HEK293 (cell line): ENCODE measurements at regions not wholly inside any gene's neighbourhood (a gene's known extent, or its start where the extent isn't known, plus 50 kb on each side); places are given as distances from the start of the nearest gene placed in this dataset.

ENCODE experiments used
- CTCF ChIA-PET: fragments of 350-600 bp; formaldehyde crosslinking; extraction: SDS; loops from one replicate; lab custom pipeline; 2021; ENCODE audit warnings: antibody characterized with exemption; lab: Yijun Ruan, JAX
- POLR2A ChIA-PET: fragments of 300-600 bp; formaldehyde crosslinking; extraction: SDS; loops from one replicate; lab custom pipeline; 2020; ENCODE audit warnings: antibody characterized with exemption, inconsistent platforms; lab: Yijun Ruan, JAX
- H3K27ac ChIP-seq: fragments of 200-500 bp; sonication (Bioruptor generic); 2 replicates; pipeline ENCODE4 v1.5.1; 2014; ENCODE audit warnings: low read depth, low read length, control low read depth, inconsistent platforms; ENCODE audit errors: extremely low read depth
- H3K36me3 ChIP-seq, 2 experiments: fragments of 200-500 bp in 1 of 2; sonication (Bioruptor generic) in 1 of 2; 1 replicate in 1 of 2; 2 replicates in 1 of 2; pipeline ENCODE4 v1.5.1; 2014 to 2017; ENCODE audit warnings: inconsistent platforms in 2 of 2, low read length in 2 of 2; ENCODE audit not compliant: control insufficient read depth in 2 of 2, insufficient read depth in 1 of 2
- H3K4me1 ChIP-seq: fragments of 200-500 bp; sonication (Bioruptor generic); 2 replicates; pipeline ENCODE4 v1.5.1; 2014; ENCODE audit warnings: mild to moderate bottlenecking, low read length, inconsistent platforms; ENCODE audit not compliant: control insufficient read depth, insufficient read depth
- H3K4me3 ChIP-seq: 2 replicates; pipeline ENCODE4 v1.5.1; 2011; ENCODE audit warnings: low read depth, mild to moderate bottlenecking, control low read depth, low read length, moderate library complexity
- H3K9me3 ChIP-seq: fragments of 200-500 bp; sonication (Bioruptor generic); 2 replicates; pipeline ENCODE4 v1.5.1; 2014; ENCODE audit warnings: low read depth, low read length, inconsistent platforms; ENCODE audit not compliant: control insufficient read depth, insufficient read depth
- GFI1B ChIP-seq: fragments of 450-650 bp; formaldehyde crosslinking; IDR thresholded peaks from 2 replicates; pipeline ENCODE4 v1.5.1; 2016; ENCODE audit warnings: missing biosample characterization, missing genetic modification characterization
- GLI2 ChIP-seq: fragments of 450-650 bp; formaldehyde crosslinking; IDR thresholded peaks from 2 replicates; pipeline ENCODE4; 2017; ENCODE audit warnings: missing biosample characterization, missing genetic modification characterization, low read depth, borderline replicate concordance
- KLF7 ChIP-seq: fragments of 450-650 bp; formaldehyde crosslinking; IDR thresholded peaks from 2 replicates; pipeline ENCODE4 v1.5.1; 2016; ENCODE audit warnings: missing biosample characterization, missing genetic modification characterization, borderline replicate concordance
- REST ChIP-seq: fragments of 450-650 bp; formaldehyde crosslinking; IDR thresholded peaks from 2 replicates; pipeline ENCODE4 v1.5.1; 2016; ENCODE audit warnings: missing biosample characterization, missing genetic modification characterization
- SP2 ChIP-seq: fragments of 450-650 bp; formaldehyde crosslinking; IDR thresholded peaks from 2 replicates; pipeline ENCODE4 v1.5.1; 2016; ENCODE audit warnings: missing biosample characterization, missing genetic modification characterization
- ZBTB1 ChIP-seq: fragments of 450-650 bp; formaldehyde crosslinking; IDR thresholded peaks from 2 replicates; pipeline ENCODE4 v1.5.1; 2016; ENCODE audit warnings: missing biosample characterization, missing genetic modification characterization
- ZFHX2 ChIP-seq: fragments of 450-650 bp; formaldehyde crosslinking; conservative IDR thresholded peaks from 2 replicates; pipeline ENCODE4 v1.5.1; 2016; ENCODE audit warnings: missing biosample characterization, missing genetic modification characterization
- ZNF169 ChIP-seq: fragments of 450-650 bp; formaldehyde crosslinking; IDR thresholded peaks from 2 replicates; pipeline ENCODE4 v1.5.1; 2016; ENCODE audit warnings: missing biosample characterization, missing genetic modification characterization
- ZNF221 ChIP-seq: fragments of 450-650 bp; formaldehyde crosslinking; IDR thresholded peaks from 2 replicates; pipeline ENCODE4 v1.5.1; 2017; ENCODE audit warnings: missing biosample characterization, missing genetic modification characterization, borderline replicate concordance
- ZNF394 ChIP-seq: fragments of 450-650 bp; formaldehyde crosslinking; IDR thresholded peaks from 2 replicates; pipeline ENCODE4 v1.5.1; 2016; ENCODE audit warnings: missing biosample characterization, missing genetic modification characterization, mild to moderate bottlenecking, moderate library complexity, borderline replicate concordance
- ZNF426 ChIP-seq: fragments of 450-650 bp; formaldehyde crosslinking; IDR thresholded peaks from 2 replicates; pipeline ENCODE4 v1.5.1; 2017; ENCODE audit warnings: missing biosample characterization, missing genetic modification characterization, mild to moderate bottlenecking, inconsistent platforms, moderate library complexity
- ZNF518A ChIP-seq: fragments of 450-650 bp; formaldehyde crosslinking; conservative IDR thresholded peaks from 2 replicates; pipeline ENCODE4 v1.5.1; 2016; ENCODE audit warnings: low read depth, missing biosample characterization, missing genetic modification characterization
- ZNF560 ChIP-seq: fragments of 450-650 bp; formaldehyde crosslinking; IDR thresholded peaks from 2 replicates; pipeline ENCODE4 v1.5.1; 2017; ENCODE audit warnings: missing biosample characterization, missing genetic modification characterization, borderline replicate concordance
- ZNF610 ChIP-seq: fragments of 450-650 bp; formaldehyde crosslinking; IDR thresholded peaks from 2 replicates; pipeline ENCODE4 v1.5.1; 2016; ENCODE audit warnings: missing biosample characterization, missing genetic modification characterization, borderline replicate concordance
- ZNF623 ChIP-seq: fragments of 450-650 bp; formaldehyde crosslinking; IDR thresholded peaks from 2 replicates; pipeline ENCODE4 v1.5.1; 2016; ENCODE audit warnings: missing biosample characterization, missing genetic modification characterization
- ZNF626 ChIP-seq: fragments of 450-650 bp; sonication (Bioruptor Pico); formaldehyde crosslinking; IDR thresholded peaks from 2 replicates; pipeline ENCODE4 v1.5.1; 2018; ENCODE audit warnings: missing biosample characterization, missing genetic modification characterization, inconsistent platforms
- ZNF658 ChIP-seq: fragments of 450-650 bp; formaldehyde crosslinking; IDR thresholded peaks from 2 replicates; pipeline ENCODE4; 2016; ENCODE audit warnings: missing biosample characterization, missing genetic modification characterization
- ZNF777 ChIP-seq: fragments of 450-650 bp; formaldehyde crosslinking; IDR thresholded peaks from 2 replicates; pipeline ENCODE4 v1.5.1; 2017; ENCODE audit warnings: missing biosample characterization, missing genetic modification characterization, borderline replicate concordance
- ZNF830 ChIP-seq: fragments of 450-650 bp; IDR thresholded peaks from 2 replicates; pipeline ENCODE4 v1.5.0; 2018; ENCODE audit warnings: missing biosample characterization, missing genetic modification characterization, low read depth, mild to moderate bottlenecking, moderate library complexity
- ZSCAN23 ChIP-seq: fragments of 450-650 bp; formaldehyde crosslinking; IDR thresholded peaks from 2 replicates; pipeline ENCODE4 v1.5.1; 2016; ENCODE audit warnings: missing biosample characterization, missing genetic modification characterization
- TF ChIP-seq, protein P1 (sequence below): fragments of 450-650 bp; formaldehyde crosslinking; IDR thresholded peaks from 2 replicates; pipeline ENCODE4 v1.5.1; 2016; ENCODE audit warnings: missing biosample characterization, missing genetic modification characterization
- TF ChIP-seq, protein P2 (sequence below): fragments of 450-650 bp; formaldehyde crosslinking; IDR thresholded peaks from 2 replicates; pipeline ENCODE4 v1.5.1; 2016; ENCODE audit warnings: missing biosample characterization, missing genetic modification characterization
- TF ChIP-seq, protein P3 (sequence below): fragments of 450-650 bp; formaldehyde crosslinking; IDR thresholded peaks from 2 replicates; pipeline ENCODE4 v1.5.1; 2017; ENCODE audit warnings: missing biosample characterization, missing genetic modification characterization

DNA sequence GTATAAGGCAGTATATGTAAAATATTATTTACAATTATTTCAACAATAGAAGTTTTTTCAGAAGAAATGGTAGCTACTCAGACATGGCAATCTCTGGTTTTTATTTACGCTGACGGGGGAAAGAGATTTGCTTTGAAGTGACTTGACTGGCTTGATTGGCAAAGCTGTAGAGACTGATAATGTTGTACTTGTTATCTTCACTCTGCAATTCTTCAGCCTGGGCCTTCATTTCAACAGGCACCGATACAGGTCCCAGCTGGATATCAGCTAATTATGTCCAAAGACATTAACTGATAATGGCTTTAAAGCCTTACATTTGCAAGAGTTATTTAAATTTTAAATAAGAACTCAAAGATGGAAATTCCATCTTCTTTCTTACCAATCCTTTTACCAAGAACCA, 151.4 kb upstream of the HS3ST3A1 start:
- TF ChIP-seq ZNF426 (no peak), ZNF610 (tag by site-specific recombination) (no peak), ZNF658 (tag by site-specific recombination) (no peak), ZNF560 (tag by site-specific recombination) (no peak), REST (tag by site-specific recombination) (no peak), ZNF626 (tag by site-specific recombination) (no peak), ZNF830 (tag by site-specific recombination) (no peak), GFI1B (tag by site-specific recombination) (no peak), ZNF169 (no peak), ZNF221 (no peak)
- TF ChIP-seq, protein P1, sequence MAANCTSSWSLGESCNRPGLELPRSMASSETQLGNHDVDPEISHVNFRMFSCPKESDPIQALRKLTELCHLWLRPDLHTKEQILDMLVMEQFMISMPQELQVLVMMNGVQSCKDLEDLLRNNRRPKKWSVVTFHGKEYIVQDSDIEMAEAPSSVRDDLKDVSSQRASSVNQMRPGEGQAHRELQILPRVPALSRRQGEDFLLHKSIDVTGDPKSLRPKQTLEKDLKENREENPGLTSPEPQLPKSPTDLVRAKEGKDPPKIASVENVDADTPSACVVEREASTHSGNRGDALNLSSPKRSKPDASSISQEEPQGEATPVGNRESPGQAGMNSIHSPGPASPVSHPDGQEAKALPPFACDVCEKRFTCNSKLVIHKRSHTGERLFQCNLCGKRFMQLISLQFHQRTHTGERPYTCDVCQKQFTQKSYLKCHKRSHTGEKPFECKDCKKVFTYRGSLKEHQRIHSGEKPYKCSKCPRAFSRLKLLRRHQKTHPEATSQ: no peak
- CTCF ChIA-PET: no interaction called here
- H3K9me3 ChIP-seq: no peaks in the 10 kb centered on the region
- no peak overlapping the region for H3K27ac ChIP-seq
- peaks cover 8% of the 10 kb centered on the region for H3K4me1 ChIP-seq
- no peaks in the 10 kb centered on the region for H3K36me3 ChIP-seq
- H3K4me3 ChIP-seq: no peak overlapping the region
- POLR2A ChIA-PET: no interaction called here

DNA sequence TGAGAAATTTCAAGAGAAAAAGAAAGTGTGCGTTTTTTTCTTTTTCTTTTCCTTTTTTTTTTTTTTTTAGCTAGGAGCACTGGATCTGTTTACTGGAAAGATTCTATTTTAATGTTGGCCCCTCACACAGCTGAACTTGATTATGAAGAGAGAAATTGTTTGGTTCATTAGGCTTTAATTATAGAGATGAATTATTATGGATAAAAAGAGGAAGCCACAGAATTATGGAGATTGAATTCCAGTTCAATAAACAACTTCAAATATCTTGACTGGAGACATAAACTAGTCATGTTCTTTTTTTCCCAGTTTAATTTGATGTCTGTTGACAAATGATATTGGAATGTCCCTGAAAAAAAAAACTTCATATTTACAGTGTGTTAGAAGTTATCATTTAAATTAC, 152.0 kb upstream of the HS3ST3A1 start:
- ChIA-PET CTCF (interaction anchor here (0.7 kb wide), 1 partner anchor 79 kb away, joined by 4 read pairs; no protein-coding TSS in a partner anchor), POLR2A (no interaction called here)
- Histone ChIP-seq H3K4me3 (no peak overlapping the region), H3K36me3 (no peaks in the 10 kb centered on the region), H3K4me1 (peaks cover 10% of the 10 kb centered on the region), H3K27ac (no peak overlapping the region), H3K9me3 (no peaks in the 10 kb centered on the region)
- no peak for TF ChIP-seq KLF7 (tag by site-specific recombination)
- TF ChIP-seq ZBTB1 (tag by site-specific recombination): no peak
- TF ChIP-seq ZSCAN23: no peak
- TF ChIP-seq GFI1B (tag by site-specific recombination): no peak
- TF ChIP-seq ZNF518A (tag by site-specific recombination): no peak
- TF ChIP-seq GLI2: no peak
- TF ChIP-seq ZNF394 (tag by site-specific recombination): no peak
- no peak for TF ChIP-seq ZFHX2 (tag by site-specific recombination)
- TF ChIP-seq, protein P2, sequence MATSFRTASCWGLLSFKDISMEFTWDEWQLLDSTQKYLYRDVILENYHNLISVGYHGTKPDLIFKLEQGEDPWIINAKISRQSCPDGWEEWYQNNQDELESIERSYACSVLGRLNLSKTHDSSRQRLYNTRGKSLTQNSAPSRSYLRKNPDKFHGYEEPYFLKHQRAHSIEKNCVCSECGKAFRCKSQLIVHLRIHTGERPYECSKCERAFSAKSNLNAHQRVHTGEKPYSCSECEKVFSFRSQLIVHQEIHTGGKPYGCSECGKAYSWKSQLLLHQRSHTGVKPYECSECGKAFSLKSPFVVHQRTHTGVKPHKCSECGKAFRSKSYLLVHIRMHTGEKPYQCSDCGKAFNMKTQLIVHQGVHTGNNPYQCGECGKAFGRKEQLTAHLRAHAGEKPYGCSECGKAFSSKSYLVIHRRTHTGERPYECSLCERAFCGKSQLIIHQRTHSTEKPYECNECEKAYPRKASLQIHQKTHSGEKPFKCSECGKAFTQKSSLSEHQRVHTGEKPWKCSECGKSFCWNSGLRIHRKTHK (tag by site-specific recombination): no peak
- TF ChIP-seq ZNF623 (tag by site-specific recombination): no peak
- TF ChIP-seq ZNF777 (tag by site-specific recombination): no peak
- no peak for TF ChIP-seq SP2
- TF ChIP-seq, protein P3, sequence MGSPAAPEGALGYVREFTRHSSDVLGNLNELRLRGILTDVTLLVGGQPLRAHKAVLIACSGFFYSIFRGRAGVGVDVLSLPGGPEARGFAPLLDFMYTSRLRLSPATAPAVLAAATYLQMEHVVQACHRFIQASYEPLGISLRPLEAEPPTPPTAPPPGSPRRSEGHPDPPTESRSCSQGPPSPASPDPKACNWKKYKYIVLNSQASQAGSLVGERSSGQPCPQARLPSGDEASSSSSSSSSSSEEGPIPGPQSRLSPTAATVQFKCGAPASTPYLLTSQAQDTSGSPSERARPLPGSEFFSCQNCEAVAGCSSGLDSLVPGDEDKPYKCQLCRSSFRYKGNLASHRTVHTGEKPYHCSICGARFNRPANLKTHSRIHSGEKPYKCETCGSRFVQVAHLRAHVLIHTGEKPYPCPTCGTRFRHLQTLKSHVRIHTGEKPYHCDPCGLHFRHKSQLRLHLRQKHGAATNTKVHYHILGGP (tag by site-specific recombination): no peak
